CD14-positive monocyte (primary cell): ENCODE measurements at regions not wholly inside any gene's neighbourhood (a gene's known extent, or its start where the extent isn't known, plus 50 kb on each side); places are given as distances from the start of the nearest gene placed in this dataset.

Experiments used
- DNase-seq, 3 donors: peaks; one replicate each; pipeline ENCODE4 v3.0.0-alpha.2; 2011 to 2022
- H2AFZ ChIP-seq: 2 replicates; pipeline ENCODE4 v1.6.0; 2012; ENCODE audit warnings: mild to moderate bottlenecking, low read depth, low read length, inconsistent platforms; ENCODE audit not compliant: insufficient read depth, poor library complexity, severe bottlenecking
- H3K27ac ChIP-seq, 2 donors: 1 replicate in 1 of 2; 2 replicates in 1 of 2; pipeline ENCODE4 v1.5.1; 2012 to 2013; ENCODE audit warnings: low read length in 2 of 2, control low read depth in 1 of 2, inconsistent platforms in 1 of 2, low read depth in 1 of 2, mild to moderate bottlenecking in 1 of 2
- H3K27me3 ChIP-seq, 2 donors: one replicate each; pipeline versions ENCODE4 v1.6.0 to v1.6.1; 2011 to 2013; ENCODE audit warnings: low read length in 2 of 2; ENCODE audit not compliant: control insufficient read depth in 2 of 2, insufficient read depth in 2 of 2
- H3K36me3 ChIP-seq, 2 donors: replicated peaks in 1 of 2; 1 replicate in 1 of 2; 2 replicates in 1 of 2; pipeline versions ENCODE4 v1.5.1 to v1.6.1; 2012 to 2013; ENCODE audit warnings: low read length in 2 of 2, control low read depth in 1 of 2, inconsistent platforms in 1 of 2, mild to moderate bottlenecking in 1 of 2; ENCODE audit not compliant: insufficient read depth in 2 of 2, control insufficient read depth in 1 of 2
- H3K4me1 ChIP-seq, 2 donors: 1 replicate in 1 of 2; 2 replicates in 1 of 2; pipeline versions ENCODE4 v1.5.1 to v1.6.1; 2012 to 2013; ENCODE audit warnings: low read length in 2 of 2, control low read depth in 1 of 2, inconsistent platforms in 1 of 2, mild to moderate bottlenecking in 1 of 2, moderate library complexity in 1 of 2; ENCODE audit not compliant: insufficient read depth in 2 of 2, control insufficient read depth in 1 of 2
- H3K4me2 ChIP-seq: replicated peaks from 2 replicates; pipeline ENCODE3; 2012; ENCODE audit warnings: low read length, moderate library complexity, mild to moderate bottlenecking; ENCODE audit not compliant: poor library complexity, severe bottlenecking; ENCODE audit errors: extremely low read depth
- H3K4me3 ChIP-seq, 3 experiments: fragments of 200-600 bp in 1 of 3; sonication (generic) in 1 of 3; replicated peaks in 1 of 3; 1 replicate in 2 of 3; 2 replicates in 1 of 3; pipeline ENCODE4 v1.5.1; 2011 to 2013; ENCODE audit warnings: low read length in 3 of 3, mild to moderate bottlenecking in 3 of 3, control low read depth in 2 of 3, low read depth in 2 of 3, inconsistent platforms in 1 of 3, moderate library complexity in 1 of 3
- H3K79me2 ChIP-seq: 2 replicates; pipeline ENCODE4 v1.6.0; 2012; ENCODE audit warnings: mild to moderate bottlenecking, control low read depth, inconsistent platforms, low read length, moderate library complexity; ENCODE audit not compliant: insufficient read depth
- H3K9ac ChIP-seq: 2 replicates; pipeline ENCODE4 v1.6.0; 2017; ENCODE audit warnings: low read length, mild to moderate bottlenecking; ENCODE audit not compliant: insufficient read depth, poor library complexity, severe bottlenecking
- H3K9me3 ChIP-seq, 2 donors: replicated peaks in 1 of 2; 1 replicate in 1 of 2; 2 replicates in 1 of 2; pipeline versions ENCODE4 v1.5.1 to v1.6.1; 2012 to 2013; ENCODE audit warnings: low read length in 2 of 2, control low read depth in 1 of 2; ENCODE audit not compliant: control insufficient read depth in 1 of 2, insufficient read depth in 1 of 2
- H4K20me1 ChIP-seq: 2 replicates; pipeline ENCODE4 v1.6.0; 2012; ENCODE audit warnings: mild to moderate bottlenecking, low read length, control low read depth, moderate library complexity; ENCODE audit not compliant: insufficient read depth
- H3K27ac Mint-ChIP-seq, 7 donors: one replicate each; pipeline ENCODE4 v1.8.0; 2020; ENCODE audit warnings: mild to moderate bottlenecking in 7 of 7, mixed read lengths in 7 of 7, moderate library complexity in 6 of 7, inconsistent platforms in 2 of 7
- H3K27me3 Mint-ChIP-seq, 3 donors: one replicate each; pipeline ENCODE4 v1.8.0; 2021 to 2022; ENCODE audit warnings: low read depth in 3 of 3, mild to moderate bottlenecking in 3 of 3, mixed read lengths in 3 of 3, moderate library complexity in 3 of 3, inconsistent platforms in 1 of 3
- H3K36me3 Mint-ChIP-seq, 2 donors: one replicate each; pipeline ENCODE4 v1.8.0; 2020; ENCODE audit warnings: mixed read lengths in 2 of 2, inconsistent platforms in 1 of 2, mild to moderate bottlenecking in 1 of 2
- H3K4me1 Mint-ChIP-seq: one replicate; pipeline ENCODE4 v1.8.0; 2020; ENCODE audit warnings: mild to moderate bottlenecking, mixed read lengths
- H3K4me3 Mint-ChIP-seq, 2 donors: one replicate each; pipeline ENCODE4 v1.8.0; 2020; ENCODE audit warnings: mild to moderate bottlenecking in 2 of 2, mixed read lengths in 2 of 2, moderate library complexity in 1 of 2
- H3K9me3 Mint-ChIP-seq, 7 donors: one replicate each; pipeline ENCODE4 v1.8.0; 2020 to 2022; ENCODE audit warnings: mixed read lengths in 7 of 7, mild to moderate bottlenecking in 6 of 7, moderate library complexity in 6 of 7, inconsistent platforms in 2 of 7
- WGBS: methylation state at CpG from one replicate; pipeline ENCODE4 v1.1.5; 2013; ENCODE audit warnings: missing lambda C conversion rate; ENCODE audit not compliant: insufficient coverage; 5-methylcytosine and 5-hydroxymethylcytosine counted together
- intact Hi-C, 2 donors: fragments of 100-400 bp; cut with micrococcal nuclease; formaldehyde crosslinking; loops; one replicate each; pipeline versions ENCODE4 v1.15.0 to v1.15.1; 2023
- TF ChIP-seq, protein P1 (sequence below): fragments of 200-600 bp; IDR thresholded peaks from one replicate; pipeline ENCODE4 v1.8.0; 2022; ENCODE audit warnings: antibody characterized with exemption, mild to moderate bottlenecking

DNA sequence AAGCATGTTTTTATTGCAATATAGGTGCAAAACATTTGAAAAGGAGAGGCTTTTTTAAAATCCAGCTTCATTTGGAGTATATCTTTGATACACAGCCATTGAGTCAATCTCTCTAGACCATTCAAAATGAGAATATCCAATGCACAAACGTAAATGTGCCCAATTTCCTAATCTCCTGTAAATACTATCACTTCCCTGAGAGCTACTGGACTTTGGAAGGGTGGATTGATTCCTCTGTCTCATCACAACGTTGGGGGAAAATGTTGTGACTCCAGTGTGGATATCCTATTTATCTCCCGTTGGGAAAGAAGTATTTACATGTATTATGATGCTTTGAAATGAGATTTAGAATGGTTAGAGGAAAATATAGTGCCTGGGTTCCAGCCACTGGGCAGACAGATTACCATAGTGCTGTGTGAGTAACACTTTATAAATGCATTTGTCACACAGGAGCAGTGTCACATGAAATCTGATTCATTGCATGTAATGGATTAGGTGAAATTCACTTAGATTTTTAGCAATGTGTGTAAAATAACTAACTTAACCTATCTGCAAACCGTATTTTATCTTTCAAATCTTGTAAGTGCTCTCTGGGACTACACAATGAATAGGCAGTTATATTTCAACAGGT lies 64.4 kb upstream of the VCX3A start:
- Mint-ChIP-seq H3K27ac (no peak overlapping the region), H3K36me3 (no peaks in the 10 kb centered on the region), H3K27me3 (no peaks in the 10 kb centered on the region), H3K9me3 (peaks cover 3 to 13% (median 6%) of the 10 kb centered on the region in 7 donors), H3K4me1 (no peaks in the 10 kb centered on the region), H3K4me3 (no peak overlapping the region)
- H3K4me3 ChIP-seq = no peak overlapping the region
- TF ChIP-seq, protein P1, sequence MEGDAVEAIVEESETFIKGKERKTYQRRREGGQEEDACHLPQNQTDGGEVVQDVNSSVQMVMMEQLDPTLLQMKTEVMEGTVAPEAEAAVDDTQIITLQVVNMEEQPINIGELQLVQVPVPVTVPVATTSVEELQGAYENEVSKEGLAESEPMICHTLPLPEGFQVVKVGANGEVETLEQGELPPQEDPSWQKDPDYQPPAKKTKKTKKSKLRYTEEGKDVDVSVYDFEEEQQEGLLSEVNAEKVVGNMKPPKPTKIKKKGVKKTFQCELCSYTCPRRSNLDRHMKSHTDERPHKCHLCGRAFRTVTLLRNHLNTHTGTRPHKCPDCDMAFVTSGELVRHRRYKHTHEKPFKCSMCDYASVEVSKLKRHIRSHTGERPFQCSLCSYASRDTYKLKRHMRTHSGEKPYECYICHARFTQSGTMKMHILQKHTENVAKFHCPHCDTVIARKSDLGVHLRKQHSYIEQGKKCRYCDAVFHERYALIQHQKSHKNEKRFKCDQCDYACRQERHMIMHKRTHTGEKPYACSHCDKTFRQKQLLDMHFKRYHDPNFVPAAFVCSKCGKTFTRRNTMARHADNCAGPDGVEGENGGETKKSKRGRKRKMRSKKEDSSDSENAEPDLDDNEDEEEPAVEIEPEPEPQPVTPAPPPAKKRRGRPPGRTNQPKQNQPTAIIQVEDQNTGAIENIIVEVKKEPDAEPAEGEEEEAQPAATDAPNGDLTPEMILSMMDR = no peak
- no peaks in the 10 kb centered on the region for H3K27me3 ChIP-seq
- H3K9me3 ChIP-seq = peaks cover 3 to 4% of the 10 kb centered on the region in 2 donors
- H4K20me1 ChIP-seq = no peaks in the 10 kb centered on the region
- no peak overlapping the region for H3K9ac ChIP-seq
- no peak overlapping the region for H3K4me2 ChIP-seq
- DNase-seq = no peak
- intact Hi-C loops = no loop called here
- no peaks in the 10 kb centered on the region for H3K36me3 ChIP-seq
- H3K4me1 ChIP-seq = no peaks in the 10 kb centered on the region
- H2AFZ ChIP-seq = no peak overlapping the region
- WGBS = no CpG with 5 or more reads among the region's 4 CpGs
- no peak overlapping the region for H3K27ac ChIP-seq
- H3K79me2 ChIP-seq = no peaks in the 10 kb centered on the region
